Adrenal gland (tissue), 5 donors: ENCODE measurements at regions not wholly inside any gene's neighbourhood (a gene's known extent, or its start where the extent isn't known, plus 50 kb on each side); places are given as distances from the start of the nearest gene placed in this dataset.

Source experiments
- CTCF ChIP-seq, 6 experiments: fragments of 450-650 bp in 4 of 6; fragments of 200-600 bp in 2 of 6; sonication (generic) in 1 of 6; IDR thresholded peaks; 1 replicate in 5 of 6; 2 replicates in 1 of 6; pipeline versions ENCODE4 v1.5.1 to v1.8.0; 2016 to 2021; ENCODE audit warnings: antibody characterized with exemption in 6 of 6, mild to moderate bottlenecking in 2 of 6, moderate library complexity in 1 of 6
- POLR2A ChIP-seq, 2 donors: fragments of 450-650 bp; IDR thresholded peaks; one replicate each; pipeline ENCODE4 v1.6.1; 2017; ENCODE audit warnings: antibody characterized with exemption in 2 of 2, mild to moderate bottlenecking in 2 of 2, moderate library complexity in 1 of 2
- donor health status: DM: no; HTN: no; CAD: no.

GRCh38 chr2:139925903-139926302 is 1145.7 kb upstream of the NXPH2 start:
- TF ChIP-seq CTCF (IDR thresholded peaks at IDR 0.05) (no peak), POLR2A (IDR thresholded peaks at IDR 0.05) (no peak)
